PFSK-1 (cell line): ENCODE measurements at regions not wholly inside any gene's neighbourhood (a gene's known extent, or its start where the extent isn't known, plus 50 kb on each side); places are given as distances from the start of the nearest gene placed in this dataset.

Experiments used
- FOXP2 ChIP-seq: optimal IDR thresholded peaks from 2 replicates; pipeline ENCODE3; 2011; ENCODE audit warnings: borderline replicate concordance, control low read depth, inconsistent platforms; ENCODE audit not compliant: insufficient read depth; ENCODE audit errors: extremely low read length, extremely low read depth
- POLR2AphosphoS5 ChIP-seq: IDR thresholded peaks from 2 replicates; pipeline ENCODE4 v1.6.1; 2012; ENCODE audit warnings: low read depth, mild to moderate bottlenecking, control low read depth, low read length, moderate library complexity
- SIN3A ChIP-seq: IDR thresholded peaks from 2 replicates; pipeline ENCODE4 v1.6.1; 2012; ENCODE audit warnings: mild to moderate bottlenecking, low read length, moderate library complexity, borderline replicate concordance; ENCODE audit not compliant: insufficient read depth
- TAF1 ChIP-seq: IDR thresholded peaks from 2 replicates; pipeline ENCODE4 v1.6.1; 2012; ENCODE audit warnings: low read length, control low read depth, borderline replicate concordance; ENCODE audit not compliant: insufficient read depth
- TF ChIP-seq, protein P1 (sequence below), 2 experiments: IDR thresholded peaks; 2 replicates each; pipeline versions ENCODE4 v1.6.1 to v1.8.0; 2011 to 2012; ENCODE audit warnings: low read depth in 2 of 2, low read length in 2 of 2, control low read depth in 1 of 2, inconsistent platforms in 1 of 2, mild to moderate bottlenecking in 1 of 2, moderate library complexity in 1 of 2; ENCODE audit not compliant: insufficient read depth in 1 of 2

DNA sequence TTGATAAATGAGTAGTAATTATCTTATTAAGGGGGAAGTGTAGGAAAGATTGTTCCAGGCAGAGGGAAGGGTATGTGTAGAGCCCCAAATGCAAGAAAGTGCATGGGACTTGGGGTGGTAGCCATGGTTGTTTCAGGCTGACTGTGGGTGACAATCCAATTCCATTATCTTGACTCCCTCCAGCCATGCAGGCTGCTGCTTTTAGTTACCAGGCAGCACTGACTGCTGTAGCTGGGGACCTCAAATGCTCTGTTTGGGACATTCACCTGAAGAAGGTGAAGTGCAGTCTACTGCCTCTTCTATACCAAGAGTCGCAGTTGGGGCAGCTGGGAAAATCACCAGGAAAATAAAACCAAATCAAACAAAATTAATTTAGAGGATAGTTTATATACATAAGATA is 102.4 kb upstream of the NR3C1 start:
- TF ChIP-seq, protein P1, sequence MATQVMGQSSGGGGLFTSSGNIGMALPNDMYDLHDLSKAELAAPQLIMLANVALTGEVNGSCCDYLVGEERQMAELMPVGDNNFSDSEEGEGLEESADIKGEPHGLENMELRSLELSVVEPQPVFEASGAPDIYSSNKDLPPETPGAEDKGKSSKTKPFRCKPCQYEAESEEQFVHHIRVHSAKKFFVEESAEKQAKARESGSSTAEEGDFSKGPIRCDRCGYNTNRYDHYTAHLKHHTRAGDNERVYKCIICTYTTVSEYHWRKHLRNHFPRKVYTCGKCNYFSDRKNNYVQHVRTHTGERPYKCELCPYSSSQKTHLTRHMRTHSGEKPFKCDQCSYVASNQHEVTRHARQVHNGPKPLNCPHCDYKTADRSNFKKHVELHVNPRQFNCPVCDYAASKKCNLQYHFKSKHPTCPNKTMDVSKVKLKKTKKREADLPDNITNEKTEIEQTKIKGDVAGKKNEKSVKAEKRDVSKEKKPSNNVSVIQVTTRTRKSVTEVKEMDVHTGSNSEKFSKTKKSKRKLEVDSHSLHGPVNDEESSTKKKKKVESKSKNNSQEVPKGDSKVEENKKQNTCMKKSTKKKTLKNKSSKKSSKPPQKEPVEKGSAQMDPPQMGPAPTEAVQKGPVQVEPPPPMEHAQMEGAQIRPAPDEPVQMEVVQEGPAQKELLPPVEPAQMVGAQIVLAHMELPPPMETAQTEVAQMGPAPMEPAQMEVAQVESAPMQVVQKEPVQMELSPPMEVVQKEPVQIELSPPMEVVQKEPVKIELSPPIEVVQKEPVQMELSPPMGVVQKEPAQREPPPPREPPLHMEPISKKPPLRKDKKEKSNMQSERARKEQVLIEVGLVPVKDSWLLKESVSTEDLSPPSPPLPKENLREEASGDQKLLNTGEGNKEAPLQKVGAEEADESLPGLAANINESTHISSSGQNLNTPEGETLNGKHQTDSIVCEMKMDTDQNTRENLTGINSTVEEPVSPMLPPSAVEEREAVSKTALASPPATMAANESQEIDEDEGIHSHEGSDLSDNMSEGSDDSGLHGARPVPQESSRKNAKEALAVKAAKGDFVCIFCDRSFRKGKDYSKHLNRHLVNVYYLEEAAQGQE (IDR thresholded peaks at IDR 0.05; ENCODE audit: insufficient read depth in 1 of 2, low read depth in 2 of 2, low read length in 2 of 2), result no peak
- TF ChIP-seq FOXP2 (no peak), SIN3A (no peak), TAF1 (no peak), POLR2AphosphoS5 (no peak)
